ENCODE measurements at regions not wholly inside any gene's neighbourhood (a gene's known extent, or its start where the extent isn't known, plus 50 kb on each side); places are given as distances from the start of the nearest gene placed in this dataset.

GRCh38 chr5:52734557-52734956 lies 53.2 kb upstream of the ITGA1 start:
- no peak for DNase-seq

GRCh38 chr5:52735139-52735538 lies 52.6 kb upstream of the ITGA1 start:
- no peak for DNase-seq
